Neural cell (in vitro differentiated cells): ENCODE measurements at regions not wholly inside any gene's neighbourhood (a gene's known extent, or its start where the extent isn't known, plus 50 kb on each side); places are given as distances from the start of the nearest gene placed in this dataset.

Source experiments
- EP300 ChIP-seq: fragments of 450-650 bp; conservative IDR thresholded peaks from 2 replicates; pipeline ENCODE4 v1.6.1; 2014; ENCODE audit warnings: antibody characterized with exemption, mild to moderate bottlenecking, moderate library complexity; ENCODE audit not compliant: poor library complexity, severe bottlenecking
- EZH2 ChIP-seq: fragments of 200-600, 300-800 bp; shearing (Covaris generic), sonication (generic); IDR thresholded peaks from 2 replicates; pipeline ENCODE4 v1.6.1; 2014; ENCODE audit warnings: antibody characterized with exemption, low read length, borderline replicate concordance, mild to moderate bottlenecking; ENCODE audit not compliant: insufficient read depth, poor library complexity, severe bottlenecking
- MXI1 ChIP-seq: fragments of 450-650 bp; conservative IDR thresholded peaks from 2 replicates; pipeline ENCODE4 v1.6.1; 2014; ENCODE audit warnings: antibody characterized with exemption, mild to moderate bottlenecking; ENCODE audit not compliant: poor library complexity, severe bottlenecking
- POLR2AphosphoS5 ChIP-seq: IDR thresholded peaks from 2 replicates; pipeline ENCODE4 v1.6.1; 2012
- REST ChIP-seq: IDR thresholded peaks from 2 replicates; pipeline ENCODE4 v1.6.1; 2012; ENCODE audit warnings: borderline replicate concordance
- SMC3 ChIP-seq: fragments of 450-650 bp; conservative IDR thresholded peaks from 2 replicates; pipeline ENCODE4 v1.6.1; 2014; ENCODE audit warnings: antibody characterized with exemption, mild to moderate bottlenecking, moderate library complexity; ENCODE audit not compliant: poor library complexity
- TF ChIP-seq, protein P1 (sequence below): fragments of 450-650 bp; IDR thresholded peaks from 2 replicates; pipeline ENCODE4 v1.5.1; 2014; ENCODE audit warnings: antibody characterized with exemption, mild to moderate bottlenecking, moderate library complexity; ENCODE audit not compliant: poor library complexity, severe bottlenecking

DNA sequence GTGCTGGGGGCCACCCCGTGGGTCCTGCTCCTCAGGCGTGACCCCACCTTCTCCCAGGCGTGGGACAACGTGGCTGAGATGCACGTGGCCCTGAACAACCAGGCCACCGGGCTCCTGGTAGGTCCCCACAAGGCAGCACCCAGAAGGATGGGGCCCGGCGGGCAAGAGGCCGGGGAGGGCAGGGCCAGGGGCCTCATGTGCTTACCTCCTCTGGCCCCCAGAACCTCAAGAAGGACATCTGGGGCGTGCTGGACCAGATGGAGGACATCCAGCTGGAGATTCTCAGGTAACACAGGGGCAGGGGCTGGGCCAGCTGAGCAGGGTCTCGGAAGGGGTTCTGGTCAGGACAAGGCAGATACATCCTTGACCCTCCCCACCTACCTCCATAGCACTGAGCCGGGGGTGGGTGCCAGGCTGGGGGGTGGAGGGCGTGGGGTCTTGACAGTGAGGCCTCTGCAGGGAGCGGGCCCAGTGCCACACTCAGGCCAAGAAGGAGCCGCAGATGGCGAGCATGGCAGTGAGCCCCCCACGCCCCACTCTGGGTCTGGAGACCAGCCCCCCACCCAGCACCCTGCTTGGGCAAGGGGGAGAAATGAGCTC, 186.3 kb downstream of the IGLL1 start:
- TF ChIP-seq, protein P1, sequence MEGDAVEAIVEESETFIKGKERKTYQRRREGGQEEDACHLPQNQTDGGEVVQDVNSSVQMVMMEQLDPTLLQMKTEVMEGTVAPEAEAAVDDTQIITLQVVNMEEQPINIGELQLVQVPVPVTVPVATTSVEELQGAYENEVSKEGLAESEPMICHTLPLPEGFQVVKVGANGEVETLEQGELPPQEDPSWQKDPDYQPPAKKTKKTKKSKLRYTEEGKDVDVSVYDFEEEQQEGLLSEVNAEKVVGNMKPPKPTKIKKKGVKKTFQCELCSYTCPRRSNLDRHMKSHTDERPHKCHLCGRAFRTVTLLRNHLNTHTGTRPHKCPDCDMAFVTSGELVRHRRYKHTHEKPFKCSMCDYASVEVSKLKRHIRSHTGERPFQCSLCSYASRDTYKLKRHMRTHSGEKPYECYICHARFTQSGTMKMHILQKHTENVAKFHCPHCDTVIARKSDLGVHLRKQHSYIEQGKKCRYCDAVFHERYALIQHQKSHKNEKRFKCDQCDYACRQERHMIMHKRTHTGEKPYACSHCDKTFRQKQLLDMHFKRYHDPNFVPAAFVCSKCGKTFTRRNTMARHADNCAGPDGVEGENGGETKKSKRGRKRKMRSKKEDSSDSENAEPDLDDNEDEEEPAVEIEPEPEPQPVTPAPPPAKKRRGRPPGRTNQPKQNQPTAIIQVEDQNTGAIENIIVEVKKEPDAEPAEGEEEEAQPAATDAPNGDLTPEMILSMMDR: no peak
- TF ChIP-seq EZH2 (no peak), EP300 (no peak), MXI1 (no peak), SMC3 (no peak), POLR2AphosphoS5 (no peak), REST (no peak)
